Limb (tissue), 2 donors: ENCODE measurements at regions not wholly inside any gene's neighbourhood (a gene's known extent, or its start where the extent isn't known, plus 50 kb on each side); places are given as distances from the start of the nearest gene placed in this dataset.
"Not testable (repeated sequence)": the region's sequence is repeated elsewhere in the genome, so short reads cannot be mapped to it uniquely, and the experiment has no call there.

Source experiments
- DNase-seq, 2 donors: peaks; one replicate each; pipeline ENCODE4 v3.0.0-alpha.2; 2016; ENCODE audit errors: extremely low spot score in 2 of 2

- DNase-seq = no peak
Observed at GRCh38 chr1:79204779-79205479, 198.4 kb upstream of the ADGRL4 start.

GRCh38 chr1:79198832-79199231 is 192.3 kb upstream of the ADGRL4 start:
- no peak for DNase-seq

- no peak for DNase-seq
Observed at GRCh38 chr1:79197421-79197820, 190.9 kb upstream of the ADGRL4 start.

GRCh38 chr1:79196211-79196610 is 189.7 kb upstream of the ADGRL4 start:
- DNase-seq = no peak

- DNase-seq = no peak
Observed at GRCh38 chr1:79193211-79194079, 186.9 kb upstream of the ADGRL4 start.

- DNase-seq = no peak
Observed at GRCh38 chr1:79190074-79190473, 183.5 kb upstream of the ADGRL4 start.

GRCh38 chr1:79188337-79188736 is 181.8 kb upstream of the ADGRL4 start:
- DNase-seq = no peak

GRCh38 chr1:79186260-79186659 is 179.7 kb upstream of the ADGRL4 start:
- DNase-seq = no peak

- DNase-seq = no peak
Observed at GRCh38 chr1:79177844-79178243, 171.3 kb upstream of the ADGRL4 start.

- no peak for DNase-seq
Observed at GRCh38 chr1:79161077-79161476, 154.5 kb upstream of the ADGRL4 start.

- DNase-seq = no peak
Observed at GRCh38 chr1:79155991-79156390, 149.5 kb upstream of the ADGRL4 start.

- DNase-seq = no peak
Observed at GRCh38 chr1:79151006-79151796, 144.7 kb upstream of the ADGRL4 start.

GRCh38 chr1:79150576-79150975 is 144.0 kb upstream of the ADGRL4 start:
- DNase-seq = peak in 1 of 2 donors; percentile 13

- DNase-seq = not testable (repeated sequence)
Observed at GRCh38 chr1:79138227-79138626, 131.7 kb upstream of the ADGRL4 start.

- no peak for DNase-seq
Observed at GRCh38 chr1:79133774-79134364, 127.3 kb upstream of the ADGRL4 start.

- DNase-seq = no peak
Observed at GRCh38 chr1:79131626-79132025, 125.1 kb upstream of the ADGRL4 start.

- DNase-seq = no peak
Observed at GRCh38 chr1:79129914-79130313, 123.4 kb upstream of the ADGRL4 start.

GRCh38 chr1:79128722-79129121 is 122.2 kb upstream of the ADGRL4 start:
- DNase-seq = no peak

- DNase-seq = no peak
Observed at GRCh38 chr1:79124756-79125155, 118.2 kb upstream of the ADGRL4 start.

- DNase-seq = no peak
Observed at GRCh38 chr1:79122521-79122920, 116.0 kb upstream of the ADGRL4 start.

- DNase-seq = no peak
Observed at GRCh38 chr1:79117376-79117775, 110.8 kb upstream of the ADGRL4 start.

- DNase-seq = peak in 1 of 2 donors; percentile 20
Observed at GRCh38 chr1:79113836-79114235, 107.3 kb upstream of the ADGRL4 start.
